Liver (tissue), 3 donors: ENCODE measurements at regions not wholly inside any gene's neighbourhood (a gene's known extent, or its start where the extent isn't known, plus 50 kb on each side); places are given as distances from the start of the nearest gene placed in this dataset.

Experiments
- CTCF ChIP-seq: fragments of 150-350 bp; IDR thresholded peaks from 2 replicates; pipeline ENCODE4 v1.5.1; 2017; ENCODE audit warnings: improper control_type of control experiment, low read depth, low read length; ENCODE audit not compliant: missing input control
- EGR1 ChIP-seq, 2 donors: IDR thresholded peaks; 2 replicates each; pipeline ENCODE4 v1.6.1; 2016 to 2018; ENCODE audit warnings: antibody characterized with exemption in 2 of 2, low read depth in 2 of 2
- GABPA ChIP-seq, 2 donors: IDR thresholded peaks in 1 of 2; conservative IDR thresholded peaks in 1 of 2; 2 replicates each; pipeline ENCODE4 v1.6.1; 2016; ENCODE audit warnings: antibody characterized with exemption in 2 of 2, mild to moderate bottlenecking in 1 of 2, moderate library complexity in 1 of 2
- JUND ChIP-seq, 2 donors: IDR thresholded peaks; 2 replicates each; pipeline ENCODE4 v1.6.1; 2016; ENCODE audit warnings: antibody characterized with exemption in 2 of 2
- MAX ChIP-seq: IDR thresholded peaks from 2 replicates; pipeline ENCODE4 v1.6.1; 2016; ENCODE audit warnings: antibody characterized with exemption
- REST ChIP-seq: IDR thresholded peaks from 2 replicates; pipeline ENCODE4 v1.6.1; 2016; ENCODE audit warnings: antibody characterized with exemption, mild to moderate bottlenecking
- SP1 ChIP-seq: IDR thresholded peaks from 2 replicates; pipeline ENCODE4 v1.6.1; 2018; ENCODE audit warnings: antibody characterized with exemption, mild to moderate bottlenecking
- TAF1 ChIP-seq: conservative IDR thresholded peaks from 2 replicates; pipeline ENCODE4 v1.6.1; 2016; ENCODE audit warnings: antibody characterized with exemption, mild to moderate bottlenecking
- donor health status: healthy.
- donor health status: healthy.

GRCh38 chr15:70494852-70495571 is 268.3 kb downstream of the UACA start:
- TF ChIP-seq CTCF: no peak
- TF ChIP-seq MAX: no peak
- no peak for TF ChIP-seq REST
- no peak for TF ChIP-seq JUND (IDR thresholded peaks at IDR 0.05)
- TF ChIP-seq GABPA (IDR thresholded peaks at IDR 0.05 in 1 of 2, conservative IDR thresholded peaks at IDR 0.05 in 1 of 2): no peak
- no peak for TF ChIP-seq SP1
- TF ChIP-seq EGR1 (IDR thresholded peaks at IDR 0.05; ENCODE audit: low read depth in 2 of 2): no peak
- no peak for TF ChIP-seq TAF1
